HG03135 (cell line): ENCODE measurements at regions not wholly inside any gene's neighbourhood (a gene's known extent, or its start where the extent isn't known, plus 50 kb on each side); places are given as distances from the start of the nearest gene placed in this dataset.

Experiments used
- ATAC-seq: cut with Tn5 transposase; IDR thresholded peaks from one replicate; pipeline ENCODE4 v1.9.1; 2021; ENCODE audit warnings: mild to moderate bottlenecking, moderate library complexity; ENCODE audit not compliant: unreplicated experiment

GRCh38 chr3:181764544-181764943 is 52.8 kb downstream of the SOX2 start:
- no peak for ATAC-seq

- ATAC-seq: no peak
These were observed 58.6 kb downstream of the SOX2 start for GRCh38 chr3:181770296-181770695.

- ATAC-seq: no peak
These were observed 59.4 kb downstream of the SOX2 start for GRCh38 chr3:181771120-181771519.

GRCh38 chr3:181772166-181772565 is 60.4 kb downstream of the SOX2 start:
- ATAC-seq: no peak

GRCh38 chr3:181773921-181774320 is 62.2 kb downstream of the SOX2 start:
- ATAC-seq: no peak

- no peak for ATAC-seq
These were observed 70.7 kb downstream of the SOX2 start for GRCh38 chr3:181782306-181782954.

- no peak for ATAC-seq
These were observed 78.8 kb downstream of the SOX2 start for GRCh38 chr3:181790561-181790960.

- no peak for ATAC-seq
These were observed 79.6 kb downstream of the SOX2 start for GRCh38 chr3:181791056-181791955.

- no peak for ATAC-seq
These were observed 81.3 kb downstream of the SOX2 start for GRCh38 chr3:181793006-181793405.

GRCh38 chr3:181794011-181794790 is 82.5 kb downstream of the SOX2 start:
- ATAC-seq: no peak

GRCh38 chr3:181796641-181797040 is 84.9 kb downstream of the SOX2 start:
- no peak for ATAC-seq

- no peak for ATAC-seq
These were observed 85.7 kb downstream of the SOX2 start for GRCh38 chr3:181797431-181797830.

GRCh38 chr3:181805703-181806102 is 94.0 kb downstream of the SOX2 start:
- ATAC-seq: no peak

- no peak for ATAC-seq
These were observed 96.3 kb downstream of the SOX2 start for GRCh38 chr3:181808053-181808452.

- no peak for ATAC-seq
These were observed 112.0 kb downstream of the SOX2 start for GRCh38 chr3:181823716-181824115.

GRCh38 chr3:181824961-181825360 is 113.2 kb downstream of the SOX2 start:
- no peak for ATAC-seq

GRCh38 chr3:181839039-181839915 is 127.6 kb downstream of the SOX2 start:
- no peak for ATAC-seq

GRCh38 chr3:181839916-181840297 is 128.2 kb downstream of the SOX2 start:
- ATAC-seq: no peak

- no peak for ATAC-seq
These were observed 132.5 kb downstream of the SOX2 start for GRCh38 chr3:181844211-181844610.

- ATAC-seq: no peak
These were observed 135.6 kb downstream of the SOX2 start for GRCh38 chr3:181847276-181847675.

- no peak for ATAC-seq
These were observed 139.3 kb downstream of the SOX2 start for GRCh38 chr3:181851063-181851462.
